ENCODE measurements at regions not wholly inside any gene's neighbourhood (a gene's known extent, or its start where the extent isn't known, plus 50 kb on each side); places are given as distances from the start of the nearest gene placed in this dataset.

- no peak for DNase-seq
Measured at GRCh38 chr1:59132295-59132694, 164.6 kb upstream of the FGGY start.

- no peak for DNase-seq
Measured at GRCh38 chr1:59133997-59134396, 162.9 kb upstream of the FGGY start.

GRCh38 chr1:59135761-59136255 is 161.1 kb upstream of the FGGY start:
- no peak for DNase-seq

DNA sequence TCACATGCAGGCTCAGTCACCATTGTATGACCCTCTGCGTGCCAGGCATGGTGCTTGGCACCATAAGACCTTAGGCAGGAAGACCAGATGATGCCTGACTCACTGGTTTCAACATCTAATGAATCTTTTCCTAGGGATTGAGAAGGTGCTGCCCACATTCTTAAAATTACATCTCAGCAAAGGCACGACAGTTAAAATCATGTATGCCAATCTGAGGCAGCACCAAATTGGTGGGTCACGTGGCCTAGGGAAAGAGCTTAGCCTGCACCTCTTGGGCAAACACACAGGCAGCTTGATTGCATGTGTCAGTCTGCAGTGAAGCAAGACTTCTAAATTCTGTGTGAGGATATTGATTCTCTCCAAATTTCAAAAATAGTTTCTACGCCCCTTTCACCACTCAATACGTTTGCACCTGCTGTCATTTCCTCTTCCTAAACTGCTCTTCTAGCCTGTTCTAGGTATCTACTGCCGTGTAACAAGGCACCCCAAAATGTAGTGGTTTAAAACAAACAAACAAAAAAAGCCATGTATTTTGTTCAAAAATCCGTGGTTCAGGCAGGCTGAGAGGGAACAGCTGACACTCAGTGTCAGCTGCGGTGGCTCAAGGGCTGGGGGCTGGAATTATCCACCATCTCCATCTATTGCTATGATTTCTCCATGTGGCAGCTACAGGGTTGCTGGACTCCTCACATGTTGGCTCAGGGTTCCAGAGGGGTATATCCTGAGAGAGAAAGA is 160.2 kb upstream of the FGGY start:
- no peak for DNase-seq

- DNase-seq, result no peak
Measured at GRCh38 chr1:59137276-59137615, 159.6 kb upstream of the FGGY start.

- no peak for DNase-seq
Measured at GRCh38 chr1:59137968-59138367, 158.9 kb upstream of the FGGY start.

- DNase-seq, result no peak
Measured at GRCh38 chr1:59138402-59138801, 158.5 kb upstream of the FGGY start.

DNA sequence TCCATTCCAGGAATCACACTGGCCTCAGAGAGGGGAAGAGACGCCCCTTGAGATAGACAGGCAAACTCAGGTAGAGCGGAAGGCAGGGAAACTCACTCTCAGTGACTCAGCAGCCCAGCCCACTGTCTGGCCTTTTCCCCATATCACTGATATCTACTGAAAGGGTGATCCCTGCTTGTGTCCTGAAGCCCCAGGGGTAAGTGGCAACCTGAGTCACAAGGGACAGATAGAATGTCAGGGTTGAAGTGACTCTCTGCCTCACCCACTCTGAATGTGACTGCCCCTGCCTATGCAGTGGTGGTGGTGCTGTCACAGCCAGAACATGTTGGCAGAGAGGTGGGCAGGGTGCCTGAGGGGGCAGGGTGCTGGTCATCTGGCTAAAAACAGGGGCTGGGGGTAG is 157.5 kb upstream of the FGGY start:
- DNase-seq, result no peak

GRCh38 chr1:59141267-59141863 is 155.5 kb upstream of the FGGY start:
- no peak for DNase-seq

DNA sequence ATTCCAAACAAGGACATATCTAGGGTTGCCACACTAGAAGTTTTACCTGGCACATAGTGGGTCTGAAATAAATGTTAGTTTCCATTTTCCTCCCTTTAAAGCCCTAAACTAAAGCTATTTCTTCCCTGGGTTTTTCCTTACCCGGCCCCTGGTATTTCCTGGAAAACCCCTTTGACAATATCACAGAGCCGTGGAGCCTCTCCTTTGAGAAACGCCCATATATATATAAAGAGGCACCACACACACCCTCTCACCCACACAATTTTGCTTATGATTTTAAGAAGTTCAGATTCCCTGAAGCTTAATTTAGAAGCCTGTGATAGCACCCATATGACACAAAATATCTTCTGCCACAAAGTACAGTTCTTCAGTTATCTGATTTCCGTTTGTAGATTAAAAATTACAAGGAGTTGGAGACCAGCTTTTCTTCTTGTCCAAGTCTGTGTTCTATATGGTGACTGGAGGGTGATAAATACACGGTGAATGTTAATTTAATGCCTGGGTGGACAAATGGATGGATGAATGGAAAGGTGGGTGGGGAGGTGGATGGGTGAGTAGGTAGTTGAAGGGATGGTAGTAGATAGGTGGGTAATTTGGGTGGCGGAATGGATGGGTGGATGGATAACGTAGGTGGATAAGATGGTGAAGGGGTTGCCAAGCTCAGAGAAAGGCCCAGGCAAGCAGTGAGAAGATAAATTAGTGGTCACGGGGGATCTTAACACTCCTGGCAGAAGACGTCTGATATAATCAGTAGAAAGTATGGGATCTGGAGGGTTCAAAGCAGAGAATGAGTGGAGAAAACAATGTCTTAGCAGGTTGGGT is 154.4 kb upstream of the FGGY start:
- no peak for DNase-seq

DNA sequence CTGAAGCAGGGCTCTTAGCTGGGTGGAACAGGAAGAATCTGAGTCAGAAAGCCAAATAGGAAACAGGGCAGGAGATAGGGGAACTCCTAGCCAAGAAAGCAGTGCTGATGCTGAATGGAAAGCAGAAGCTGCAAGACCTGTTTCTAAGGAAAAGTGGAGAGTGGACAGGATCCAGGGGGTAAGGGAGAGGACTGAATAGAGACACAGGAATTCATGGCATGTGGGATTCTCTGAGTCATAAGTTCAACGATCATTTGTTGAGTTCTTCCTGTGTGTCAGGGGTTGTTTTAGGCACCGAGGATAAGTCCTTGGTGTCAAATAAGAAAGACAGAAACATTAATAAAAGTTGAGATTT is 153.8 kb upstream of the FGGY start:
- no peak for DNase-seq

DNA sequence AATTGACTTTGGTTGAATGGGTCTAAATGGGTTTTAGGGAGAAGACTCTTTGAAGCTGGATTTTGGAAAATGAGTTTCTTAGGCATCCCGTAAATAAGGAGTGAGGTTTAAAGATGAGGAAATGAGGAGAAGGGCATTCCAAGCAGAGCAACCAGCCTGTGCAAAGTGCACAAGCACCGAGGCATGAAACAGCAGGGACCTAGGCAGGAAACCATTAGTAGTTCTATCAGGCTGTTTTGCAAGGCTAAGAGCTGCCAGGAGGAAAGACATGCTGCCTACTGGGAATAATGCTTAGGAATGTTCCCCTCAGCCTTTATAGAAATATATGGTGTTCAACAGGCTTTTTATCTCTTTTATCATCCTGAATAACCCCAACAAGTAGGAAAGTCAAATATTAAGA is 153.1 kb upstream of the FGGY start:
- no peak for DNase-seq

GRCh38 chr1:59144959-59145358 is 151.9 kb upstream of the FGGY start:
- DNase-seq, result no peak

- no peak for DNase-seq
Measured at GRCh38 chr1:59146056-59146455, 150.8 kb upstream of the FGGY start.

GRCh38 chr1:59146651-59147358 is 150.1 kb upstream of the FGGY start:
- DNase-seq, result no peak

DNA sequence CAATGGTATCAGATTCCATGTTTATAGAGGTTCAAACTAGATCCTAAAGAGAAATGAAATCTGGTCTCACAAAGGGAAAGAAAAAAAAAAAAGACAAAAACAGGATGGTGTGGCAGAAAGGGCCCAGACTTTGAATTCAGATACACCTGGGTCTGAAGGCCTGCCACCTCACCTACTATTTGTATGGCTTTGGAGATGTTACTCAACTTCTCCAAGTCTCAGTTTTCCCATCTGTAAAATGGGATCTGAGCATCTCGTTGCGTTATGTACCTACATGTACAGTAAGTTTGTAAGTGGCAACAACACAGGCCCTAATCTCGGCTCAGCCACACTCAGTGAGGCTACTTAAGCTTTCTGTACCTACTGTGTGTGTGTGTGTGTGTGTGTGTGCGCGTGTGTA is 147.5 kb upstream of the FGGY start:
- DNase-seq, result no peak

DNA sequence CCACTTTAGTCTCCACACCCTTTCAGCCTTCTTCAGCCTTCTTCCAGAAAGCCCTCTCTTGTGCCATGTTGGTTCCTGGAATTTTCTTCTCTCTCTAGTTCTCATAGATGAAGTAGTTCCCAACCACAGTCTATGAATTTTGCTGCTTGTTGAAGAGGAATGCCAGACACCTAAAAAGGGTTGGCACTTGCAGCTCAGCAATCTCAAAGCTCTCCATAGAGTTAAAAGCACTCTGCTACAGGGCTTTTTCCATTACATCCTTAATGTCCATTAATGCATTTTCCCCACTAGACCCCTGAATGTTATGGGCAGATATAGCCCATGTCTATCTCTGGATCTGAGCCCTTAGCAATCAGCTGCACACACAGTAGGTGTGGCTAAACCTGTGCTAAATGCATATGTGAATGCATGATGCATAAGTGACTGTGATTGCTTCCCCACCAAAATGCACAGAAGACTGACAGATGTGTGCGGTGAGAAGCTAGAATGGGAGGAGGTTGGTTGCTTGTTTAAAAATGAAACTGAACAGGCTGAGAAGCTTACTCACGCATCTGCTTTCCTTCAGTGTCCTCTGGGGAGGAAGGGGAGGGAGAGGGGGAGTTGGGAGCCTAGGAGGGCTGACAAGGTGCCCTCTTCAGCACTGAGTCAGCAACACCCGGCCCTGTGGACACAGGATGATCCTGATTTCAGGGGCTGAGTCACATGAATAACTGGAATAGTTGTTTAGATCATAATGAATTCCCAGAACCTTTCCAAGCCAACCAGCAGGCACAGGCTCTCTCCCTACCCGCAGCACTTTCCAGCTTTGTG is 146.1 kb upstream of the FGGY start:
- peak; percentile 62 for DNase-seq

- peak; percentile 9 for DNase-seq
Measured at GRCh38 chr1:59151387-59151761, 145.5 kb upstream of the FGGY start.

DNA sequence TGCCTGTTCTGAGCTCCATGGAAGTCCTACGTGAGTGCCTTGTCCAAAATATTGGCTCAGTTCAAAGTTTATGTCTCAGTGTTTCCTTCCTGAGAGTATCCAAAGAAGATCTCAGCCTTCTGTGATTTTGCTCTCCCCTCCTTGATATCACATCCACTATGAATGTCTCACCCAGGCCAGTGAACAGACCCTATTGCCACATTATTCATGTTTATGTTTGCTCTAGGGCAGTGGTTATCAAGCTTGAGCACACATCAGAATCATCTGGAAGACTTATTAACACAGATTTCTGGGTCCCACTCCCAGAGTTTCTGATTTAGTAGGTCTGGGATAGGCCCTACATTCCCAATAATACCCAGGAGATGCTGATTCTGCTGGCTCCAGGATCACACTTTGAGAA is 145.0 kb upstream of the FGGY start:
- no peak for DNase-seq

GRCh38 chr1:59152511-59152910 is 144.4 kb upstream of the FGGY start:
- no peak for DNase-seq

DNA sequence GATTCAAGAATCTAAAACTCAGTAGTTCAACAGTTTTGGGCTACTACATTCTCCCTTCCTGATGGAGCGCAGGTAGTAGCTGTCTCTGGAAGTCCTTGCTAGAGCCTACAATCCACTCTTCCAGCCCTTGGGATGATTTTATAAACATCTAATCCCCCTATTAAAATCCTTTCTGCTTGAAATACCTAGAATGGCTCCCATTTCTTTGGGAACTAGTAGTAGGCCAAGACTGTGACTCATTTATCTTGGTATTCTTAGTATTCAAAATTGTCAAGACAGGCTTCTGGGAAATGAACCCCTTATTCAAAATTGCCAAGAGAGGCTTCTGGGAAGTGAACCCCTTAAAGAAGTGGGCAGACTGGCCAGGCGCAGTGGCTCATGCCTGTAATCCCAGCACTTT is 142.5 kb upstream of the FGGY start:
- DNase-seq, result no peak

DNA sequence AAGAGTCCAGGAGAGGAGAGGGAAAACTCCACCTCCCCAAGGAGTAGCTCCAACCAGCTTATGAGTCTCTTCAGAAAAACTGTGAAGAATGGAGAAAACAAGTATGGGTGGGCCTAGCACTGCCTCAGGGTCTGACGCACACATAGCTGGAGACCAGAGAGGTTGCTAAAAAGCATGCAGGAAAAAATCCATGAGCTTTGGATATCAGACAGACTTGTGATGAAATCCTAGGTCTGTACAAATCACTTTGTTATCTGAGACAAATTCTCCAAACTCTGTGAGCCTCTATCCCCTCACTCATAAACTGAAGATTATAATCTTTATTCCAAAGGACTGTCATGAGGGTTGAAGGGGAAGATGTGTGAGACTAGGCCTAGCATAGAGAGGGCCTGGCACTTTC is 141.5 kb upstream of the FGGY start:
- DNase-seq, result no peak

DNA sequence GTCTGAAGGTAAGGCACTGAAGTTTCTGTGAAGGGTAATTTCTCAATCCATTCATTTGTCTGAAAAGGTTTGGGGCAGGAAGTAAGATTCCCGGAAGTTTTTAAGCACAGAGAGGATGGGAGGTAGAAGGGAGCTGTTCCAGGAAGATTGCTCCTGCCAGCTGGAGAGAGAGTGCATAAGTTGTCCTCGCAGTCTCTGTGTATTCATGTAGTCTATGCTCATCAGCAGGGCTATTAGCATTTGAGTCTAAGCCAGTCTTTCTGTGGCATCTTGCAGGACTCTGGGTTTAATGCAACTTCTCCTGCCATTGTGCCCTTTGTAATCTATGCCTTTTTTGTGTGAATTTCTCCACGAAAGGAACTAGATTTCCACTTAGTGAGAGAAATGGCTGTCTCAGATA is 140.8 kb upstream of the FGGY start:
- no peak for DNase-seq

All from NCI-H69 (cell line).